ENCODE measurements at regions not wholly inside any gene's neighbourhood (a gene's known extent, or its start where the extent isn't known, plus 50 kb on each side); places are given as distances from the start of the nearest gene placed in this dataset.

- FAIRE-seq (no peak), DNase-seq (ENCODE audit: insufficient read length, low spot score) (no peak)
- TF ChIP-seq CTCF (IDR thresholded peaks at IDR 0.05; ENCODE audit: insufficient read depth, missing control alignments) = no peak
Measured at GRCh38 chr11:109041876-109042275, 377.0 kb downstream of the DDX10 start.

DNA sequence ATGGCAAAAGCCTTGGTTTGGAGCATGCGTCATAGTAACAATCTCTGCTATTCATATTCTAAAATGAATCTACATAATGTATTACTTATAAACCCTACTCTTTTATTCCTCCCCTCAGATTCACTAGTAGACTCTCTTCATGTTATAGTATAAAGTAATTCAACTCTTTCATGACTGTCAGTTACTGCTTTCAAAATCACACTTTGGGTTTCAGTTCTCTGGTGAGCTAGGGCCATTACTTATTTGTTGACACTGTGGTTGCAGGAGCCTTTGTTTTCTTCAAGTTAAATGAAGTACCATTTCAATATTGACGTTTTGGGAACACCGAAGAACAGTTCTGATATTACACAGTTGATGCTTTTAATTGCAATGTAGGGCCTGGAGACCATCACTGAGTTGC lies 378.4 kb downstream of the DDX10 start:
- DNase-seq (ENCODE audit: insufficient read length, low spot score) = no peak
- TF ChIP-seq CTCF (IDR thresholded peaks at IDR 0.05; ENCODE audit: insufficient read depth, missing control alignments) = no peak
- FAIRE-seq = no peak

DNA sequence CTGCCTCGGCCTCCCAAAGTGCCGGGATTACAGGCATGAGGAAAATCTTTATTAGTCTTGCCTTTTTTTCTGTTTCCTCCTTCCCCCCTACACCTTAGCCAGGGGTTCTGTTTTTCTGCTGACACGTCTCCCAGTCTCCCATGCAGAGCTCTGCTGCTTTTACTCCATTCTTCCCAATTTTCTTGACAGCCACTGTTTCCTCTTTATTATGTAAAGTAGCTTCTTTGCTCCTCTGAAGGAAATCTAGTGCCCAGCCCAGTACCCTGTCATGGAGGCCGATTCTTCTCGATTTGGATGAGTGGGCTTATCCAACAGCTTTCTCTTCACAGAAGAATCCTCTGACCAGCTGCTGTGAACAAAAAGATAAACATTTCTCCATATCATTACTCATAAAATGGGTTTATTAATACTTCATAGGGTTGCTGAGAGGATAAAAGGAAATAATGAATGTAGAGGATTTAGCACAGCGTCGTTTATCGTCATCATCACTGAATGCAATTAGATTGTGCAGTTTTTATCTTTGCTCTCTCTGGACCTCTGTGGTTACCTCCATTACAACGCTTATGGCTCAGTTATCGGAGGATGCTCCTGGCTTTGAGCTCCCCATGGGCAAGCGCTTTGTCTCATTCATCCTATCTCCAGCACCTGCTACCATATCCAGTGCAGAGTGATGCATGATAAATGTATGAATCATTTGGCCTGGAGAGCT lies 375.6 kb upstream of the C11orf87 start:
- DNase-seq (ENCODE audit: insufficient read length, low spot score) = no peak
- FAIRE-seq = no peak
- TF ChIP-seq CTCF (IDR thresholded peaks at IDR 0.05; ENCODE audit: insufficient read depth, missing control alignments) = no peak

GRCh38 chr11:109048098-109048497 lies 373.9 kb upstream of the C11orf87 start:
- DNase-seq (ENCODE audit: insufficient read length, low spot score) (no peak), FAIRE-seq (no peak)
- no peak for TF ChIP-seq CTCF (IDR thresholded peaks at IDR 0.05; ENCODE audit: insufficient read depth, missing control alignments)

DNA sequence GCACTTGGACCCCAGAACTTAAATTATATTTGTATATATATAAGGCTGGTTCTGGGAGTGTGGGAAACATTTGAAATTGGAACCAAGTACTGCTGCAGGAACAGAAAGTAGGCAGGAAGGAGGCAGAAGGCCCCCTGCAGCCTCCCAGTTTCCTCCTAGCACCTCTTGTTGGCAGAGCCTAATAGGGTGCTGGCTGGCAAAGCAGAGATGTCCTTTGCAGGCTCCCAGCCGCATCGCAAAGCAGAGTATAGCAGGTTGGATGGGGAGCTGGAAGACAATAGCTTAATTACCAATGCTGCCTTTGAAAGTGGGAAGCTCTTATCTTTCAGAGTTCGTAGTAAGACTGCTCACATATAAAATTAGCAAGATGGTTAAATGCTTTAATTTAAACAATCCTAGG lies 370.8 kb upstream of the C11orf87 start:
- TF ChIP-seq CTCF (IDR thresholded peaks at IDR 0.05; ENCODE audit: insufficient read depth, missing control alignments) = no peak
- no peak for DNase-seq (ENCODE audit: insufficient read length, low spot score)
- FAIRE-seq = no peak

DNA sequence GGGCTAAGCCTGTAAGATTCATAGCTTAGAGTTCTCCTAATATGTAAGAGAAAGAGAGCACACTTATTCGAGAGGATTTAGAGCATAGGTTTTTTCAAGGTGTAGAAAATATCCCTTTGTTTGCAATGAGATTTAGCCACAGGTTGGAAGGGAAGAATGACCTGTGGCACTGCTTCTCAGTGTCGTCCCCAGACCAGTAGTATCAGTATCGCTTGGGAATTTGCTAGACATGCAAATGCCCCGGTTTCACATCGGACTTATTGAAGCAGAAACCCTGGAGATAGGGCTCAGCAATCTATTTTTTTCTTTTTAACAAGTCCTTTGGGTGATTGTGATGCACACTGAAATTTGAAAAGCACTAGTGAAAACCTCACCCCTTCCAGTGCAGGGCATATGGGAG lies 362.6 kb upstream of the C11orf87 start:
- DNase-seq (ENCODE audit: insufficient read length, low spot score) (no peak), FAIRE-seq (no peak)
- TF ChIP-seq CTCF (IDR thresholded peaks at IDR 0.05; ENCODE audit: insufficient read depth, missing control alignments) = no peak

DNA sequence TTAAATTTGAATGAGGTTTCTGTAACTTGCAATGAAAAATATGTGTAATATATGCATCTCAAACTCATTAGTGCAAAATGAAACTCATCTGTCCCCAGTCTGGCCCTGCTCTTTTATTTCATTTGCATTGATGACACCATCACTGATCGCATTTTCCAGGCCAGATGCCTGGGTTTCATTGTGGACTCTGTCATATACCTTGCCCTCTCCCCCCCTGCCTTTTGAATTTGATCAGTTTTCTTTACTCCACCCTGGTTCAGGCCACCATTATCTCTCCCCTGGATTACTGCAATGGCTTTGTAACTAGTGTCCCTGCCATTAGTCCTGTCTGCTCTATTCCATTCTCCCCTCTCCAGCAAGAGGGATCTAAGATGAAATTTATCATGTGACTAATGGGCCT lies 360.6 kb upstream of the C11orf87 start:
- no peak for DNase-seq (ENCODE audit: insufficient read length, low spot score)
- TF ChIP-seq CTCF (IDR thresholded peaks at IDR 0.05; ENCODE audit: insufficient read depth, missing control alignments) = no peak
- FAIRE-seq = no peak

All from D721Med (cell line).